ENCODE measurements at regions not wholly inside any gene's neighbourhood (a gene's known extent, or its start where the extent isn't known, plus 50 kb on each side); places are given as distances from the start of the nearest gene placed in this dataset.
"Not testable (repeated sequence)": the region's sequence is repeated elsewhere in the genome, so short reads cannot be mapped to it uniquely, and the experiment has no call there.

- H3K27ac ChIP-seq; H3K4me3 ChIP-seq; H3K27me3 ChIP-seq; DNase-seq (ENCODE audit: low spot score in 2 of 2); H3K9me3 ChIP-seq; H3K36me3 ChIP-seq: not testable (repeated sequence)
- WGBS, 2 donors, result 76 to 79% methylated on average over 1 of the region's 1 CpG
- peaks cover 0 to 11% (median 6%) of the 10 kb centered on the region in 4 donors for H3K4me1 ChIP-seq
Measured at GRCh38 chr7:106713452-106713851, 52.5 kb upstream of the CCDC71L start.

- DNase-seq (ENCODE audit: low spot score in 2 of 2), result not testable (repeated sequence)
Measured at GRCh38 chr7:106714590-106715442, 53.9 kb upstream of the CCDC71L start.

GRCh38 chr7:106715730-106716129, 54.8 kb upstream of the CCDC71L start:
- no peak for TF ChIP-seq EP300 (IDR thresholded peaks at IDR 0.05)
- TF ChIP-seq, protein P1, sequence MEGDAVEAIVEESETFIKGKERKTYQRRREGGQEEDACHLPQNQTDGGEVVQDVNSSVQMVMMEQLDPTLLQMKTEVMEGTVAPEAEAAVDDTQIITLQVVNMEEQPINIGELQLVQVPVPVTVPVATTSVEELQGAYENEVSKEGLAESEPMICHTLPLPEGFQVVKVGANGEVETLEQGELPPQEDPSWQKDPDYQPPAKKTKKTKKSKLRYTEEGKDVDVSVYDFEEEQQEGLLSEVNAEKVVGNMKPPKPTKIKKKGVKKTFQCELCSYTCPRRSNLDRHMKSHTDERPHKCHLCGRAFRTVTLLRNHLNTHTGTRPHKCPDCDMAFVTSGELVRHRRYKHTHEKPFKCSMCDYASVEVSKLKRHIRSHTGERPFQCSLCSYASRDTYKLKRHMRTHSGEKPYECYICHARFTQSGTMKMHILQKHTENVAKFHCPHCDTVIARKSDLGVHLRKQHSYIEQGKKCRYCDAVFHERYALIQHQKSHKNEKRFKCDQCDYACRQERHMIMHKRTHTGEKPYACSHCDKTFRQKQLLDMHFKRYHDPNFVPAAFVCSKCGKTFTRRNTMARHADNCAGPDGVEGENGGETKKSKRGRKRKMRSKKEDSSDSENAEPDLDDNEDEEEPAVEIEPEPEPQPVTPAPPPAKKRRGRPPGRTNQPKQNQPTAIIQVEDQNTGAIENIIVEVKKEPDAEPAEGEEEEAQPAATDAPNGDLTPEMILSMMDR (IDR thresholded peaks at IDR 0.05), result no peak
- TF ChIP-seq POLR2A (IDR thresholded peaks at IDR 0.05), result no peak
- Histone ChIP-seq H3K27me3 (no peaks in the 10 kb centered on the region), H3K9me3 (no peaks in the 10 kb centered on the region), H3K4me1 (peaks cover 0 to 13% (median 9%) of the 10 kb centered on the region in 4 donors), H3K27ac (no peak overlapping the region), H3K36me3 (no peaks in the 10 kb centered on the region), H3K4me3 (no peak overlapping the region)
- DNase-seq (ENCODE audit: low spot score in 2 of 2), result no peak
- 91 to 95% methylated on average over 2 of the region's 2 CpGs for WGBS, 2 donors

More at GRCh38 chr7:106714590-106715442, 53.9 kb upstream of the CCDC71L start:
- H3K9me3 ChIP-seq, H3K27ac ChIP-seq, H3K4me3 ChIP-seq, H3K36me3 ChIP-seq, H3K27me3 ChIP-seq: not testable (repeated sequence)
- H3K4me1 ChIP-seq, result peaks cover 0 to 13% (median 9%) of the 10 kb centered on the region in 4 donors
- 95% methylated on average over 6 of the region's 6 CpGs for WGBS, 2 donors

GRCh38 chr7:106717254-106717954, 56.4 kb upstream of the CCDC71L start:
- DNase-seq (ENCODE audit: low spot score in 2 of 2), result no peak
- Histone ChIP-seq H3K4me3 (no peak overlapping the region), H3K27me3 (no peaks in the 10 kb centered on the region), H3K27ac (peak overlapping the region in 3 of 4 donors; percentile 36 to 72 (median 62)), H3K9me3 (no peaks in the 10 kb centered on the region), H3K4me1 (peaks cover 0 to 13% (median 9%) of the 10 kb centered on the region in 4 donors), H3K36me3 (no peaks in the 10 kb centered on the region)
- TF ChIP-seq EP300 (IDR thresholded peaks at IDR 0.05) (no peak), POLR2A (IDR thresholded peaks at IDR 0.05) (no peak)
- TF ChIP-seq, protein P1 (IDR thresholded peaks at IDR 0.05), result no peak
- 61 to 73% methylated on average over 1 of the region's 1 CpG for WGBS, 2 donors

- Histone ChIP-seq H3K4me1 (peaks cover 0 to 13% (median 9%) of the 10 kb centered on the region in 4 donors), H3K9me3 (no peaks in the 10 kb centered on the region), H3K36me3 (no peaks in the 10 kb centered on the region), H3K27ac (peak overlapping the region in 3 of 4 donors; percentile 36 to 72 (median 62)), H3K27me3 (no peaks in the 10 kb centered on the region), H3K4me3 (no peak overlapping the region)
- TF ChIP-seq POLR2A (IDR thresholded peaks at IDR 0.05) (no peak), EP300 (IDR thresholded peaks at IDR 0.05) (peak in 1 of 2 donors; percentile 72)
- TF ChIP-seq, protein P1 (IDR thresholded peaks at IDR 0.05), result no peak
- peak in 1 of 2 donors; percentile 35 for DNase-seq (ENCODE audit: low spot score in 2 of 2)
- 30 to 34% methylated on average over 3 of the region's 3 CpGs for WGBS, 2 donors
Measured at GRCh38 chr7:106717955-106718871, 57.3 kb upstream of the CCDC71L start.

Data from tibial nerve (tissue), 4 donors.